GM23338 (cell line): ENCODE measurements at regions not wholly inside any gene's neighbourhood (a gene's known extent, or its start where the extent isn't known, plus 50 kb on each side); places are given as distances from the start of the nearest gene placed in this dataset.

Experiments used
- ATAC-seq: fragments of 200-7000 bp; cut with Tn5 transposase; 3 replicates; pipeline ENCODE4 v1.9.1; 2020
- DNase-seq: peaks from one replicate; pipeline ENCODE4 v3.0.0-alpha.2; 2015; ENCODE audit warnings: low spot score
- H2AFZ ChIP-seq: fragments of 200-600 bp; sonication (generic); 2 replicates; pipeline ENCODE4 v1.8.0; 2016; ENCODE audit warnings: antibody characterized with exemption, mild to moderate bottlenecking, moderate library complexity
- H3F3A ChIP-seq: fragments of 200-600 bp; sonication (generic); replicated peaks from 2 replicates; pipeline ENCODE4 v1.8.0; 2017; ENCODE audit warnings: antibody characterized with exemption, mixed run types, low read depth
- H3K27ac ChIP-seq: fragments of 200-600 bp; sonication (generic); 2 replicates; pipeline ENCODE4 v1.6.1; 2016; ENCODE audit warnings: low read depth
- H3K27me3 ChIP-seq: fragments of 200-600 bp; sonication (generic); 2 replicates; pipeline ENCODE4 v1.8.0; 2016; ENCODE audit warnings: mild to moderate bottlenecking, mixed run types, moderate library complexity; ENCODE audit not compliant: insufficient read depth
- H3K36me3 ChIP-seq: fragments of 200-600 bp; sonication (generic); 2 replicates; pipeline ENCODE4 v1.8.0; 2016; ENCODE audit warnings: mild to moderate bottlenecking; ENCODE audit not compliant: insufficient read depth
- H3K4me1 ChIP-seq: fragments of 200-600 bp; sonication (generic); 2 replicates; pipeline ENCODE4 v1.8.0; 2016; ENCODE audit warnings: mild to moderate bottlenecking, moderate library complexity; ENCODE audit not compliant: insufficient read depth
- H3K4me2 ChIP-seq: fragments of 200-600 bp; sonication (generic); 2 replicates; pipeline ENCODE4 v1.7.1; 2017; ENCODE audit warnings: mixed run types
- H3K4me3 ChIP-seq: fragments of 200-600 bp; sonication (generic); 2 replicates; pipeline ENCODE4 v1.6.1; 2016; ENCODE audit warnings: mixed run types
- H3K79me2 ChIP-seq: fragments of 200-600 bp; sonication (generic); replicated peaks from 2 replicates; pipeline ENCODE4 v1.8.0; 2017; ENCODE audit warnings: mild to moderate bottlenecking; ENCODE audit not compliant: insufficient read depth
- H3K9me2 ChIP-seq: fragments of 200-600 bp; sonication (generic); 2 replicates; pipeline ENCODE4 v1.8.0; 2017; ENCODE audit not compliant: insufficient read depth
- H4K20me1 ChIP-seq: fragments of 200-600 bp; sonication (generic); replicated peaks from 2 replicates; pipeline ENCODE4 v1.8.0; 2017; ENCODE audit warnings: mild to moderate bottlenecking; ENCODE audit not compliant: insufficient read depth
- H3K27ac Mint-ChIP-seq: 2 replicates; pipeline ENCODE4 v1.8.0; 2020; ENCODE audit warnings: inconsistent platforms, mild to moderate bottlenecking, moderate library complexity, mixed read lengths
- H3K27me3 Mint-ChIP-seq: 3 replicates; pipeline ENCODE4 v1.8.0; 2022; ENCODE audit warnings: low read depth, mild to moderate bottlenecking, moderate library complexity, mixed read lengths, inconsistent platforms; ENCODE audit not compliant: insufficient read depth, poor library complexity
- H3K36me3 Mint-ChIP-seq: 3 replicates; pipeline ENCODE4 v1.8.0; 2021; ENCODE audit warnings: low read depth, mild to moderate bottlenecking, inconsistent platforms, moderate library complexity, mixed read lengths
- H3K4me1 Mint-ChIP-seq: 3 replicates; pipeline ENCODE4 v1.8.0; 2020; ENCODE audit warnings: mild to moderate bottlenecking, inconsistent platforms, mixed read lengths
- H3K4me3 Mint-ChIP-seq: 3 replicates; pipeline ENCODE4 v1.8.0; 2021; ENCODE audit warnings: moderate library complexity, mild to moderate bottlenecking, inconsistent platforms, mixed read lengths
- H3K9me3 Mint-ChIP-seq: 3 replicates; pipeline ENCODE4 v1.8.0; 2020; ENCODE audit warnings: moderate library complexity, mild to moderate bottlenecking, inconsistent platforms, mixed read lengths
- CREB1 ChIP-seq: fragments of 250-450 bp; sonication (Bioruptor Pico); IDR thresholded peaks from 2 replicates; pipeline ENCODE4 v1.5.0; 2020; ENCODE audit warnings: low read depth, mild to moderate bottlenecking, moderate library complexity
- EZH2 ChIP-seq: fragments of 200-600 bp; sonication (generic); IDR thresholded peaks from one replicate; pipeline ENCODE4 v1.8.0; 2017; ENCODE audit warnings: antibody characterized with exemption, mild to moderate bottlenecking, low read depth; ENCODE audit not compliant: unreplicated experiment
- EZH2phosphoT487 ChIP-seq: fragments of 200-600 bp; sonication (generic); IDR thresholded peaks from one replicate; pipeline ENCODE4 v1.8.1; 2018; ENCODE audit warnings: antibody characterized with exemption; ENCODE audit not compliant: unreplicated experiment
- JUNB ChIP-seq: IDR thresholded peaks from one replicate; pipeline ENCODE4 v1.6.1; 2016; ENCODE audit warnings: antibody characterized with exemption; ENCODE audit not compliant: unreplicated experiment
- NANOG ChIP-seq: IDR thresholded peaks from 2 replicates; pipeline ENCODE4 v1.6.1; 2016; ENCODE audit warnings: antibody characterized with exemption, borderline replicate concordance
- POLR2AphosphoS5 ChIP-seq: IDR thresholded peaks from 2 replicates; pipeline ENCODE4 v1.6.1; 2016; ENCODE audit warnings: antibody characterized with exemption, low read depth
- TF ChIP-seq, protein P1 (sequence below): IDR thresholded peaks from 2 replicates; pipeline ENCODE4 v1.6.1; 2016; ENCODE audit warnings: antibody characterized with exemption
- TF ChIP-seq, protein P2 (sequence below): IDR thresholded peaks from one replicate; pipeline ENCODE4 v1.6.1; 2018; ENCODE audit warnings: antibody characterized with exemption; ENCODE audit not compliant: unreplicated experiment
- TF ChIP-seq, protein P3 (sequence below), 2 experiments: fragments of 200-600 bp in 1 of 2; sonication (generic) in 1 of 2; conservative IDR thresholded peaks; 2 replicates each; pipeline versions ENCODE4 v1.5.1 to v1.6.1; 2016 to 2017; ENCODE audit warnings: antibody characterized with exemption in 2 of 2, low read depth in 2 of 2, mild to moderate bottlenecking in 2 of 2, moderate library complexity in 1 of 2

DNA sequence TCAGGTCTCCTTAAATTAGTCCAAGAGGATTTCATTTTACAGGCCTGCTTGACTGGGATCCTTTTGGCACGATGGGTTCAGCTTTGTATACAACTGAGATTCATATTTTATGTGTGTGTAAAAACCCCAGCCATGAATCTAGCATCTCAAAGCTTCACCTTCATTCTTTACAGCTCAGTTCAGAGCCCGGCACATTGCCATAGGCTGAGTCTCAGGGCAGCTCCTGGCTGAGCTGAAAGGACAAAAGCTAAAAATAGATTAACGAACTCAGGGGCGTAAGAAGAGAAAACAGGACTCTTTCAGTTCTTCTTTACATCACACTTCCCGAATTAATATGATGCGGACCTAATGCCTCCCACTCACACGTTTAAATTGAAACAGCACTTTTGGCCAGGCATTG, 262.8 kb upstream of the PBX1 start:
- no peaks in the 10 kb centered on the region for H3K36me3 ChIP-seq
- peaks cover 24% of the 10 kb centered on the region for H3K27me3 Mint-ChIP-seq
- no peaks in the 10 kb centered on the region; the same call in 1 of the 2 replicates for H4K20me1 ChIP-seq
- no peak overlapping the region for H3K4me3 Mint-ChIP-seq
- H2AFZ ChIP-seq = no peak overlapping the region
- peaks cover 66% of the 10 kb centered on the region for H3K27me3 ChIP-seq
- no peak overlapping the region for H3K4me2 ChIP-seq
- TF ChIP-seq NANOG = no peak
- no peak for TF ChIP-seq JUNB
- TF ChIP-seq, protein P1, sequence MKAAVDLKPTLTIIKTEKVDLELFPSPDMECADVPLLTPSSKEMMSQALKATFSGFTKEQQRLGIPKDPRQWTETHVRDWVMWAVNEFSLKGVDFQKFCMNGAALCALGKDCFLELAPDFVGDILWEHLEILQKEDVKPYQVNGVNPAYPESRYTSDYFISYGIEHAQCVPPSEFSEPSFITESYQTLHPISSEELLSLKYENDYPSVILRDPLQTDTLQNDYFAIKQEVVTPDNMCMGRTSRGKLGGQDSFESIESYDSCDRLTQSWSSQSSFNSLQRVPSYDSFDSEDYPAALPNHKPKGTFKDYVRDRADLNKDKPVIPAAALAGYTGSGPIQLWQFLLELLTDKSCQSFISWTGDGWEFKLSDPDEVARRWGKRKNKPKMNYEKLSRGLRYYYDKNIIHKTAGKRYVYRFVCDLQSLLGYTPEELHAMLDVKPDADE = no peak
- TF ChIP-seq, protein P2, sequence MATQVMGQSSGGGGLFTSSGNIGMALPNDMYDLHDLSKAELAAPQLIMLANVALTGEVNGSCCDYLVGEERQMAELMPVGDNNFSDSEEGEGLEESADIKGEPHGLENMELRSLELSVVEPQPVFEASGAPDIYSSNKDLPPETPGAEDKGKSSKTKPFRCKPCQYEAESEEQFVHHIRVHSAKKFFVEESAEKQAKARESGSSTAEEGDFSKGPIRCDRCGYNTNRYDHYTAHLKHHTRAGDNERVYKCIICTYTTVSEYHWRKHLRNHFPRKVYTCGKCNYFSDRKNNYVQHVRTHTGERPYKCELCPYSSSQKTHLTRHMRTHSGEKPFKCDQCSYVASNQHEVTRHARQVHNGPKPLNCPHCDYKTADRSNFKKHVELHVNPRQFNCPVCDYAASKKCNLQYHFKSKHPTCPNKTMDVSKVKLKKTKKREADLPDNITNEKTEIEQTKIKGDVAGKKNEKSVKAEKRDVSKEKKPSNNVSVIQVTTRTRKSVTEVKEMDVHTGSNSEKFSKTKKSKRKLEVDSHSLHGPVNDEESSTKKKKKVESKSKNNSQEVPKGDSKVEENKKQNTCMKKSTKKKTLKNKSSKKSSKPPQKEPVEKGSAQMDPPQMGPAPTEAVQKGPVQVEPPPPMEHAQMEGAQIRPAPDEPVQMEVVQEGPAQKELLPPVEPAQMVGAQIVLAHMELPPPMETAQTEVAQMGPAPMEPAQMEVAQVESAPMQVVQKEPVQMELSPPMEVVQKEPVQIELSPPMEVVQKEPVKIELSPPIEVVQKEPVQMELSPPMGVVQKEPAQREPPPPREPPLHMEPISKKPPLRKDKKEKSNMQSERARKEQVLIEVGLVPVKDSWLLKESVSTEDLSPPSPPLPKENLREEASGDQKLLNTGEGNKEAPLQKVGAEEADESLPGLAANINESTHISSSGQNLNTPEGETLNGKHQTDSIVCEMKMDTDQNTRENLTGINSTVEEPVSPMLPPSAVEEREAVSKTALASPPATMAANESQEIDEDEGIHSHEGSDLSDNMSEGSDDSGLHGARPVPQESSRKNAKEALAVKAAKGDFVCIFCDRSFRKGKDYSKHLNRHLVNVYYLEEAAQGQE = no peak
- TF ChIP-seq, protein P3, sequence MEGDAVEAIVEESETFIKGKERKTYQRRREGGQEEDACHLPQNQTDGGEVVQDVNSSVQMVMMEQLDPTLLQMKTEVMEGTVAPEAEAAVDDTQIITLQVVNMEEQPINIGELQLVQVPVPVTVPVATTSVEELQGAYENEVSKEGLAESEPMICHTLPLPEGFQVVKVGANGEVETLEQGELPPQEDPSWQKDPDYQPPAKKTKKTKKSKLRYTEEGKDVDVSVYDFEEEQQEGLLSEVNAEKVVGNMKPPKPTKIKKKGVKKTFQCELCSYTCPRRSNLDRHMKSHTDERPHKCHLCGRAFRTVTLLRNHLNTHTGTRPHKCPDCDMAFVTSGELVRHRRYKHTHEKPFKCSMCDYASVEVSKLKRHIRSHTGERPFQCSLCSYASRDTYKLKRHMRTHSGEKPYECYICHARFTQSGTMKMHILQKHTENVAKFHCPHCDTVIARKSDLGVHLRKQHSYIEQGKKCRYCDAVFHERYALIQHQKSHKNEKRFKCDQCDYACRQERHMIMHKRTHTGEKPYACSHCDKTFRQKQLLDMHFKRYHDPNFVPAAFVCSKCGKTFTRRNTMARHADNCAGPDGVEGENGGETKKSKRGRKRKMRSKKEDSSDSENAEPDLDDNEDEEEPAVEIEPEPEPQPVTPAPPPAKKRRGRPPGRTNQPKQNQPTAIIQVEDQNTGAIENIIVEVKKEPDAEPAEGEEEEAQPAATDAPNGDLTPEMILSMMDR (conservative IDR thresholded peaks at IDR 0.05; ENCODE audit: low read depth in 2 of 2) = no peak
- no peak for TF ChIP-seq EZH2phosphoT487
- TF ChIP-seq POLR2AphosphoS5 = no peak
- no peak for DNase-seq
- H3K4me1 Mint-ChIP-seq = peaks cover 4% of the 10 kb centered on the region; the same call in 1 of the 3 replicates
- H3K36me3 Mint-ChIP-seq = no peaks in the 10 kb centered on the region
- no peak overlapping the region for H3K27ac Mint-ChIP-seq
- no peaks in the 10 kb centered on the region for H3K4me1 ChIP-seq
- H3K27ac ChIP-seq = no peak overlapping the region
- no peaks in the 10 kb centered on the region for H3F3A ChIP-seq
- H3K79me2 ChIP-seq = no peaks in the 10 kb centered on the region
- H3K4me3 ChIP-seq = no peak overlapping the region
- ATAC-seq = no peak
- H3K9me3 Mint-ChIP-seq = no peaks in the 10 kb centered on the region
- H3K9me2 ChIP-seq = no peaks in the 10 kb centered on the region

DNA sequence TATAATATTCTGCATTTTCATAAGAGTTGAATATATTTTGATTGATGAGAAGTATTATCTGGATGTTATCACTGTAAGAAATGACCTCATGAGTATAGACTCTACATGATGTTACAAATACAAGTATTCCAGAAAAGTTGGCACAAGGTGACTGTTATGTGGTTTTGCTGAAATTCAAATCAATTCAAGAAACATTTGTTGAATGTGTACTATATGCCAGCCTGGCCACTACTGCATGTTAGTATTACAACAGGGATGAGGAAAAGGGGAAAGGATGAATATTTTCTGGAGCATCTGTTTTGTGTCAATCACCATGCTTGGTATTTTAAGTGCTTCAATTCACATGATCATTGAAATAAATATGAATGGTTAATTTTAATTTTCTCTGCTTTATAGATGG, 250.9 kb upstream of the PBX1 start:
- H3K27ac Mint-ChIP-seq = no peak overlapping the region
- Histone ChIP-seq H3K4me3 (no peak overlapping the region), H3K27me3 (no peaks in the 10 kb centered on the region), H3K4me1 (peaks cover 15% of the 10 kb centered on the region), H3K27ac (no peak overlapping the region), H2AFZ (no peak overlapping the region), H3K79me2 (no peaks in the 10 kb centered on the region), H3K9me2 (no peaks in the 10 kb centered on the region), H3K36me3 (no peaks in the 10 kb centered on the region), H3K4me2 (no peak overlapping the region), H3F3A (no peaks in the 10 kb centered on the region), H4K20me1 (no peaks in the 10 kb centered on the region)
- no peaks in the 10 kb centered on the region for H3K36me3 Mint-ChIP-seq
- ATAC-seq = no peak
- no peaks in the 10 kb centered on the region for H3K9me3 Mint-ChIP-seq
- no peaks in the 10 kb centered on the region for H3K27me3 Mint-ChIP-seq
- TF ChIP-seq, protein P2 = no peak
- TF ChIP-seq CREB1 (no peak), NANOG (no peak), JUNB (no peak), EZH2 (no peak)
- no peak overlapping the region for H3K4me3 Mint-ChIP-seq
- DNase-seq = no peak
- H3K4me1 Mint-ChIP-seq = peaks cover 17% of the 10 kb centered on the region
